Stimulated activated naive CD8-positive, alpha-beta T cell treated with anti-CD3 and anti-CD28 coated beads, Interleukin-15, Interleukin-2, amounts not matched to agents 100 ng/mL and 50 ng/mL, for 24 hours (primary cell): ENCODE measurements at regions not wholly inside any gene's neighbourhood (a gene's known extent, or its start where the extent isn't known, plus 50 kb on each side); places are given as distances from the start of the nearest gene placed in this dataset.

Experiments
- H3K27ac Mint-ChIP-seq: one replicate; pipeline ENCODE4 v1.8.0; 2021; ENCODE audit warnings: mild to moderate bottlenecking, mixed read lengths
- H3K27me3 Mint-ChIP-seq: one replicate; pipeline ENCODE4 v1.8.0; 2021; ENCODE audit warnings: mixed read lengths
- H3K36me3 Mint-ChIP-seq: one replicate; pipeline ENCODE4 v1.8.0; 2021; ENCODE audit warnings: low read depth, mixed read lengths
- H3K4me1 Mint-ChIP-seq: one replicate; pipeline ENCODE4 v1.8.0; 2021; ENCODE audit warnings: low read depth, mixed read lengths
- H3K4me3 Mint-ChIP-seq: one replicate; pipeline ENCODE4 v1.8.0; 2021; ENCODE audit warnings: mild to moderate bottlenecking, mixed read lengths
- H3K9me3 Mint-ChIP-seq: one replicate; pipeline ENCODE4 v1.8.0; 2021; ENCODE audit warnings: mixed read lengths

- Mint-ChIP-seq H3K27me3 (no peaks in the 10 kb centered on the region), H3K36me3 (no peaks in the 10 kb centered on the region), H3K4me3 (no peak overlapping the region), H3K9me3 (no peaks in the 10 kb centered on the region), H3K27ac (no peak overlapping the region), H3K4me1 (no peaks in the 10 kb centered on the region)
Measured at GRCh38 chr10:75347186-75347585, 54.4 kb downstream of the ZNF503 start.

- Mint-ChIP-seq H3K36me3 (no peaks in the 10 kb centered on the region), H3K4me3 (no peak overlapping the region), H3K9me3 (no peaks in the 10 kb centered on the region), H3K4me1 (no peaks in the 10 kb centered on the region), H3K27me3 (no peaks in the 10 kb centered on the region), H3K27ac (no peak overlapping the region)
Measured at GRCh38 chr10:75345738-75346137, 55.8 kb downstream of the ZNF503 start.

GRCh38 chr10:75344170-75344569 is 57.4 kb downstream of the ZNF503 start:
- Mint-ChIP-seq H3K4me1 (no peaks in the 10 kb centered on the region), H3K9me3 (no peaks in the 10 kb centered on the region), H3K4me3 (no peak overlapping the region), H3K27ac (no peak overlapping the region), H3K36me3 (no peaks in the 10 kb centered on the region), H3K27me3 (no peaks in the 10 kb centered on the region)

- H3K27ac Mint-ChIP-seq, result no peak overlapping the region
- no peaks in the 10 kb centered on the region for H3K27me3 Mint-ChIP-seq
- H3K4me3 Mint-ChIP-seq, result no peak overlapping the region
- H3K36me3 Mint-ChIP-seq, result no peaks in the 10 kb centered on the region
- H3K9me3 Mint-ChIP-seq, result no peaks in the 10 kb centered on the region
- H3K4me1 Mint-ChIP-seq, result no peaks in the 10 kb centered on the region
Measured at GRCh38 chr10:75342397-75342796, 59.2 kb downstream of the ZNF503 start.

GRCh38 chr10:75335983-75336382 is 65.6 kb downstream of the ZNF503 start:
- Mint-ChIP-seq H3K4me3 (no peak overlapping the region), H3K27me3 (peaks cover 3% of the 10 kb centered on the region), H3K4me1 (peaks cover 3% of the 10 kb centered on the region), H3K9me3 (peaks cover 8% of the 10 kb centered on the region), H3K27ac (no peak overlapping the region), H3K36me3 (no peaks in the 10 kb centered on the region)

- Mint-ChIP-seq H3K27ac (no peak overlapping the region), H3K4me3 (no peak overlapping the region), H3K36me3 (no peaks in the 10 kb centered on the region), H3K27me3 (peaks cover 5% of the 10 kb centered on the region), H3K9me3 (peaks cover 8% of the 10 kb centered on the region), H3K4me1 (peaks cover 3% of the 10 kb centered on the region)
Measured at GRCh38 chr10:75335191-75335590, 66.4 kb downstream of the ZNF503 start.

GRCh38 chr10:75334720-75335119 is 66.8 kb downstream of the ZNF503 start:
- H3K36me3 Mint-ChIP-seq, result no peaks in the 10 kb centered on the region
- H3K27me3 Mint-ChIP-seq, result peaks cover 9% of the 10 kb centered on the region
- H3K4me3 Mint-ChIP-seq, result no peak overlapping the region
- peaks cover 3% of the 10 kb centered on the region for H3K4me1 Mint-ChIP-seq
- no peak overlapping the region for H3K27ac Mint-ChIP-seq
- peaks cover 8% of the 10 kb centered on the region for H3K9me3 Mint-ChIP-seq

- peaks cover 8% of the 10 kb centered on the region for H3K9me3 Mint-ChIP-seq
- H3K27me3 Mint-ChIP-seq, result peaks cover 16% of the 10 kb centered on the region
- H3K36me3 Mint-ChIP-seq, result no peaks in the 10 kb centered on the region
- no peak overlapping the region for H3K4me3 Mint-ChIP-seq
- peaks cover 3% of the 10 kb centered on the region for H3K4me1 Mint-ChIP-seq
- H3K27ac Mint-ChIP-seq, result no peak overlapping the region
Measured at GRCh38 chr10:75332081-75332480, 69.5 kb downstream of the ZNF503 start.

GRCh38 chr10:75331081-75331480 is 70.5 kb downstream of the ZNF503 start:
- Mint-ChIP-seq H3K27ac (no peak overlapping the region), H3K9me3 (peaks cover 8% of the 10 kb centered on the region), H3K27me3 (peaks cover 16% of the 10 kb centered on the region), H3K4me1 (peaks cover 3% of the 10 kb centered on the region), H3K4me3 (no peak overlapping the region), H3K36me3 (no peaks in the 10 kb centered on the region)

- Mint-ChIP-seq H3K4me3 (no peak overlapping the region), H3K4me1 (no peaks in the 10 kb centered on the region), H3K36me3 (no peaks in the 10 kb centered on the region), H3K27ac (no peak overlapping the region), H3K27me3 (peaks cover 16% of the 10 kb centered on the region), H3K9me3 (no peaks in the 10 kb centered on the region)
Measured at GRCh38 chr10:75329190-75329745, 72.3 kb downstream of the ZNF503 start.

GRCh38 chr10:75326306-75326705 is 75.3 kb downstream of the ZNF503 start:
- Mint-ChIP-seq H3K4me1 (no peaks in the 10 kb centered on the region), H3K4me3 (no peak overlapping the region), H3K9me3 (peaks cover 11% of the 10 kb centered on the region), H3K36me3 (no peaks in the 10 kb centered on the region), H3K27me3 (peaks cover 15% of the 10 kb centered on the region), H3K27ac (no peak overlapping the region)

- no peaks in the 10 kb centered on the region for H3K4me1 Mint-ChIP-seq
- H3K4me3 Mint-ChIP-seq, result no peak overlapping the region
- H3K36me3 Mint-ChIP-seq, result no peaks in the 10 kb centered on the region
- no peak overlapping the region for H3K27ac Mint-ChIP-seq
- H3K9me3 Mint-ChIP-seq, result peaks cover 28% of the 10 kb centered on the region
- H3K27me3 Mint-ChIP-seq, result peaks cover 13% of the 10 kb centered on the region
Measured at GRCh38 chr10:75319274-75319673, 82.3 kb downstream of the ZNF503 start.

- no peak overlapping the region for H3K4me3 Mint-ChIP-seq
- peaks cover 25% of the 10 kb centered on the region for H3K27me3 Mint-ChIP-seq
- H3K27ac Mint-ChIP-seq, result no peak overlapping the region
- no peaks in the 10 kb centered on the region for H3K4me1 Mint-ChIP-seq
- H3K9me3 Mint-ChIP-seq, result peaks cover 35% of the 10 kb centered on the region
- H3K36me3 Mint-ChIP-seq, result no peaks in the 10 kb centered on the region
Measured at GRCh38 chr10:75314570-75314969, 78.8 kb upstream of the COMTD1 start.

- H3K36me3 Mint-ChIP-seq, result no peaks in the 10 kb centered on the region
- H3K27ac Mint-ChIP-seq, result no peak overlapping the region
- H3K9me3 Mint-ChIP-seq, result peaks cover 31% of the 10 kb centered on the region
- peaks cover 19% of the 10 kb centered on the region for H3K27me3 Mint-ChIP-seq
- no peak overlapping the region for H3K4me3 Mint-ChIP-seq
- H3K4me1 Mint-ChIP-seq, result no peaks in the 10 kb centered on the region
Measured at GRCh38 chr10:75312440-75312839, 76.7 kb upstream of the COMTD1 start.

- Mint-ChIP-seq H3K9me3 (peaks cover 11% of the 10 kb centered on the region), H3K4me3 (no peak overlapping the region), H3K36me3 (no peaks in the 10 kb centered on the region), H3K27ac (no peak overlapping the region), H3K27me3 (peaks cover 6% of the 10 kb centered on the region), H3K4me1 (no peaks in the 10 kb centered on the region)
Measured at GRCh38 chr10:75305675-75306074, 69.9 kb upstream of the COMTD1 start.

- H3K27ac Mint-ChIP-seq, result no peak overlapping the region
- H3K36me3 Mint-ChIP-seq, result no peaks in the 10 kb centered on the region
- H3K4me1 Mint-ChIP-seq, result no peaks in the 10 kb centered on the region
- peaks cover 5% of the 10 kb centered on the region for H3K27me3 Mint-ChIP-seq
- H3K9me3 Mint-ChIP-seq, result peaks cover 11% of the 10 kb centered on the region
- no peak overlapping the region for H3K4me3 Mint-ChIP-seq
Measured at GRCh38 chr10:75304741-75305390, 69.1 kb upstream of the COMTD1 start.
